K562 (cell line): ENCODE measurements at regions not wholly inside any gene's neighbourhood (a gene's known extent, or its start where the extent isn't known, plus 50 kb on each side); places are given as distances from the start of the nearest gene placed in this dataset.

Experiments used
- ATAC-seq: fragments of 200-7000 bp; cut with Tn5 transposase; 3 replicates; pipeline ENCODE4 v1.9.1; 2020; ENCODE audit warnings: moderate library complexity
- BruUV-seq: library from RNA; stranded (reverse); fragments of 400-500 nt; replicated peaks from 2 replicates; lab custom pipeline; 2021; lab: Mats Ljungman, UMichigan
- CTCF ChIA-PET: fragments of 300-600 bp; formaldehyde crosslinking; extraction: SDS; loops from one replicate; lab custom pipeline; 2021; ENCODE audit warnings: low intra/inter-chr PET ratio; lab: Yijun Ruan, JAX
- POLR2A ChIA-PET: fragments of 300-600, 350-650 bp; sonication (Branson Sonifier 250); formaldehyde crosslinking; extraction: SDS; loops from one replicate; lab custom pipeline; 2021; ENCODE audit warnings: antibody characterized with exemption, inconsistent platforms; lab: Yijun Ruan, JAX
- DNase-seq, 4 experiments: peaks; one replicate each; pipeline versions ENCODE4 v3.0.0 to v3.0.0-alpha.2; 2011 to 2018; ENCODE audit warnings: low spot score in 3 of 4, mixed read lengths in 3 of 4; ENCODE audit errors: extremely low read depth in 1 of 4
- FAIRE-seq: peaks from 2 replicates; lab custom pipeline; 2011; peaks lifted over from hg19 to GRCh38; lab: Jason Lieb, UNC
- H2AFZ ChIP-seq: 2 replicates; pipeline ENCODE4 v1.6.0; 2011; ENCODE audit warnings: low read depth, low read length, control low read depth, inconsistent platforms
- H3K27ac ChIP-seq: fragments of 200-600 bp; 3 replicates; pipeline ENCODE4 v1.8.0; 2011; ENCODE audit warnings: low read depth, mild to moderate bottlenecking, control low read depth, inconsistent platforms, low read length, moderate library complexity, mixed read lengths; ENCODE audit errors: extremely low read depth
- H3K27me3 ChIP-seq, 2 experiments: fragments of 300-600 bp in 1 of 2; 2 replicates in 1 of 2; 3 replicates in 1 of 2; pipeline versions ENCODE4 v1.6.0 to v1.8.0; 2011; ENCODE audit warnings: inconsistent platforms in 2 of 2, low read length in 2 of 2, mild to moderate bottlenecking in 1 of 2, mixed read lengths in 1 of 2, moderate library complexity in 1 of 2; ENCODE audit not compliant: control insufficient read depth in 2 of 2, insufficient read depth in 2 of 2
- H3K36me3 ChIP-seq: fragments of 300-600 bp; 3 replicates; pipeline ENCODE4 v1.8.0; 2011; ENCODE audit warnings: mild to moderate bottlenecking, low read length, inconsistent platforms; ENCODE audit not compliant: control insufficient read depth, insufficient read depth
- H3K4me1 ChIP-seq, 2 experiments: fragments of 200-600 bp in 1 of 2; replicated peaks in 1 of 2; 2 replicates in 1 of 2; 3 replicates in 1 of 2; pipeline versions ENCODE4 v1.5.1 to v1.8.0; 2011; ENCODE audit warnings: inconsistent platforms in 2 of 2, low read length in 2 of 2, mild to moderate bottlenecking in 1 of 2, mixed read lengths in 1 of 2, moderate library complexity in 1 of 2; ENCODE audit not compliant: control insufficient read depth in 2 of 2, insufficient read depth in 2 of 2
- H3K4me2 ChIP-seq: 2 replicates; pipeline ENCODE4 v1.6.1; 2011; ENCODE audit warnings: low read length, control low read depth, inconsistent platforms, mixed read lengths; ENCODE audit not compliant: insufficient read depth
- H3K4me3 ChIP-seq: fragments of 200-600 bp; sonication (generic), shearing (Covaris generic); 2 replicates; pipeline ENCODE4 v1.5.1; 2016; ENCODE audit warnings: control low read depth, inconsistent platforms
- H3K79me2 ChIP-seq: fragments of 200-600 bp; 3 replicates; pipeline ENCODE4 v1.8.0; 2011; ENCODE audit warnings: low read length, inconsistent platforms; ENCODE audit not compliant: control insufficient read depth, insufficient read depth
- H3K9ac ChIP-seq, 2 experiments: 2 replicates each; pipeline versions ENCODE4 v1.6.0 to v1.6.1; 2011; ENCODE audit warnings: low read depth in 2 of 2, low read length in 2 of 2, control low read depth in 1 of 2, inconsistent platforms in 1 of 2, mild to moderate bottlenecking in 1 of 2, mixed read lengths in 1 of 2; ENCODE audit not compliant: insufficient read depth in 1 of 2
- H3K9me1 ChIP-seq: one replicate; pipeline ENCODE4 v1.6.0; 2011; ENCODE audit warnings: inconsistent platforms, mild to moderate bottlenecking, low read length, moderate library complexity; ENCODE audit not compliant: control insufficient read depth, insufficient read depth
- H3K9me3 ChIP-seq: replicated peaks from 2 replicates; pipeline ENCODE4 v1.5.1; 2011; ENCODE audit warnings: low read depth, low read length, inconsistent platforms; ENCODE audit not compliant: control insufficient read depth, insufficient read depth
- H4K20me1 ChIP-seq: replicated peaks from 2 replicates; pipeline ENCODE4 v1.6.1; 2011; ENCODE audit warnings: low read length, inconsistent platforms, mixed read lengths; ENCODE audit not compliant: control insufficient read depth, insufficient read depth
- BHLHE40 ChIP-seq: IDR thresholded peaks from 2 replicates; pipeline ENCODE4 v1.6.1; 2011; ENCODE audit warnings: low read length, improper control_type of control experiment
- CUX1 ChIP-seq: fragments of 200-800 bp; sonication (Bioruptor generic); IDR thresholded peaks from 2 replicates; pipeline ENCODE4 v1.6.1; 2016; ENCODE audit warnings: missing genetic modification characterization, missing compliant biosample characterization
- ELK1 ChIP-seq: sonication (generic); formaldehyde crosslinking; IDR thresholded peaks from 2 replicates; pipeline ENCODE4 v1.8.1; 2022; ENCODE audit warnings: missing genetic modification reagents
- FOSL1 ChIP-seq: fragments of 200-800 bp; sonication (Bioruptor generic); conservative IDR thresholded peaks from 2 replicates; pipeline ENCODE4 v1.6.1; 2016; ENCODE audit warnings: missing genetic modification characterization, missing compliant biosample characterization
- GABPB1 ChIP-seq: sonication (generic); formaldehyde crosslinking; IDR thresholded peaks from 2 replicates; pipeline ENCODE4 v1.8.0; 2022; ENCODE audit warnings: mild to moderate bottlenecking, missing genetic modification reagents
- HDAC6 ChIP-seq: IDR thresholded peaks from 2 replicates; pipeline ENCODE4 v1.6.1; 2012; ENCODE audit warnings: low read depth, mild to moderate bottlenecking, control low read depth, inconsistent platforms, low read length, moderate library complexity
- SRF ChIP-seq, 2 experiments: fragments of 250-450, 450-650 bp in 1 of 2; sonication (Bioruptor Pico) in 1 of 2; sonication (generic) in 1 of 2; formaldehyde crosslinking; IDR thresholded peaks; 2 replicates each; pipeline versions ENCODE4 v1.5.0 to v1.5.1; 2020 to 2022; ENCODE audit warnings: mild to moderate bottlenecking in 1 of 2, missing genetic modification reagents in 1 of 2
- USF1 ChIP-seq: sonication (generic); formaldehyde crosslinking; IDR thresholded peaks from 2 replicates; pipeline ENCODE4 v1.9.0; 2022; ENCODE audit warnings: mild to moderate bottlenecking, missing genetic modification reagents
- ZNF121 ChIP-seq: sonication (generic); formaldehyde crosslinking; conservative IDR thresholded peaks from 2 replicates; pipeline ENCODE4 v1.8.0; 2022; ENCODE audit warnings: missing genetic modification reagents
- ZNF277 ChIP-seq: fragments of 250-450 bp; sonication (Bioruptor Pico); IDR thresholded peaks from 2 replicates; pipeline ENCODE4 v1.8.0; 2022; ENCODE audit warnings: inconsistent platforms, mild to moderate bottlenecking, moderate library complexity, borderline replicate concordance
- ZSCAN29 ChIP-seq: fragments of 450-650 bp; IDR thresholded peaks from 2 replicates; pipeline ENCODE4 v1.6.1; 2017
- WGBS: fragments of 100-300 bp; shearing (Covaris generic); methylation state at CpG from one replicate; pipeline ENCODE4 v1.1.6; 2016; ENCODE audit warnings: low coverage, mixed read lengths; ENCODE audit not compliant: insufficient coverage; ENCODE audit errors: missing lambda C conversion rate; 5-methylcytosine and 5-hydroxymethylcytosine counted together
- in situ Hi-C: fragments of 300-500 bp; cut with MboI; formaldehyde crosslinking; loops from 4 replicates; pipeline ENCODE4 v1.15.0; 2018; ENCODE audit warnings: inconsistent platforms, mixed read lengths
- intact Hi-C: fragments of 100-400 bp; cut with micrococcal nuclease; formaldehyde crosslinking; loops from 2 replicates; pipeline ENCODE4 v1.14.2; 2022

- no TSS peak for BruUV-seq
- Histone ChIP-seq H3K36me3 (no peaks in the 10 kb centered on the region), H2AFZ (no peak overlapping the region), H3K9me3 (no peaks in the 10 kb centered on the region), H3K4me1 (peaks cover 0 to 3% of the 10 kb centered on the region in 2 experiments; a peak in 1 of 5 replicates), H3K4me2 (no peak overlapping the region), H3K9me1 (no peaks in the 10 kb centered on the region), H3K27me3 (peaks cover 0 to 34% of the 10 kb centered on the region in 2 experiments; a peak in 4 of 5 replicates), H4K20me1 (no peaks in the 10 kb centered on the region), H3K79me2 (no peaks in the 10 kb centered on the region), H3K27ac (no peak overlapping the region), H3K4me3 (no peak overlapping the region), H3K9ac (no peak overlapping the region)
- in situ Hi-C loops (no loop called here), intact Hi-C loops (no loop called here)
- TF ChIP-seq SRF (CRISPR knock-in tag; IDR thresholded peaks at IDR 0.05): no peak
- no peak for TF ChIP-seq GABPB1 (CRISPR knock-in tag)
- TF ChIP-seq BHLHE40: no peak
- TF ChIP-seq ZNF121 (CRISPR knock-in tag): no peak
- TF ChIP-seq CUX1 (CRISPR knock-in tag): no peak
- no peak for TF ChIP-seq HDAC6
- TF ChIP-seq FOSL1 (tag): no peak
- no peak for TF ChIP-seq ZSCAN29
- no peak for TF ChIP-seq ZNF277 (CRISPR knock-in tag)
- no peak for TF ChIP-seq USF1
- no peak for TF ChIP-seq ELK1
- ChIA-PET CTCF (no interaction called here), POLR2A (interaction anchor here (0.6 kb wide), 1 partner anchor 45 kb away, joined by 3 read pairs; no protein-coding TSS in a partner anchor)
- FAIRE-seq (no peak), DNase-seq (no peak), ATAC-seq (no peak)
- whole genome bisulfite sequencing: 2% methylated on average over 15 of the region's 17 CpGs
Observed at GRCh38 chr18:76615065-76615733, 120.2 kb upstream of the ZNF516 start.
